MG63 (cell line): ENCODE measurements at regions not wholly inside any gene's neighbourhood (a gene's known extent, or its start where the extent isn't known, plus 50 kb on each side); places are given as distances from the start of the nearest gene placed in this dataset.

Source experiments
- DNase-seq: peaks from one replicate; pipeline ENCODE4 v3.0.0-alpha.2; 2020
- H3K27me3 ChIP-seq: fragments of 250-450 bp; sonication (Bioruptor Pico); 2 replicates; pipeline ENCODE4 v1.5.1; 2020; ENCODE audit warnings: mild to moderate bottlenecking, moderate library complexity
- H3K36me3 ChIP-seq: fragments of 250-450 bp; sonication (Bioruptor Pico); 2 replicates; pipeline ENCODE4 v1.5.1; 2020; ENCODE audit warnings: mild to moderate bottlenecking, moderate library complexity
- H3K4me3 ChIP-seq: fragments of 250-450 bp; sonication (Bioruptor Pico); 2 replicates; pipeline ENCODE4 v1.5.1; 2020; ENCODE audit warnings: mild to moderate bottlenecking, moderate library complexity
- H3K9me3 ChIP-seq: fragments of 250-450 bp; sonication (Bioruptor Pico); 2 replicates; pipeline ENCODE4 v1.5.1; 2020; ENCODE audit warnings: mild to moderate bottlenecking, moderate library complexity

DNA sequence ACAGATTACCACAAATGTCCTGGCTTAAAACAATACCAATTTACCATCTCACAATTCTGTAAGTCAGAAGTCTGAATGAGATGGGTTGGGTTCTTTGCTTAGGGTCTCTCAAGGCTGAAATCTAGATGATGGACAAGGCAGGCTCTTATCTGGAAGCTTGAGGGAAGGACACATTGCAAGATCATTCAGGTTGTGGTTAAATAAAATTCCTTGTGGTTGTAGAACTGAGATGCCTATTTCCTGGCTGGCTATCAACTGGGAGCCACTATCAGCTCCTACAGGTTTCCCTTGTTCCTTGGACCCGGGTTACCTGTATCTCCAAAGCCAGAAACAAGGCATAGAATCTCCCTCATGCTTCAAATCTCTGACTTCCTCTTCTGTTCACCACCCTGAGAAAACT, 148.4 kb downstream of the MDFIC start:
- no peak for DNase-seq
- Histone ChIP-seq H3K27me3 (no peaks in the 10 kb centered on the region), H3K36me3 (no peaks in the 10 kb centered on the region), H3K9me3 (no peaks in the 10 kb centered on the region), H3K4me3 (no peak overlapping the region)
